Parathyroid adenoma (tissue), 2 donors: ENCODE measurements at regions not wholly inside any gene's neighbourhood (a gene's known extent, or its start where the extent isn't known, plus 50 kb on each side); places are given as distances from the start of the nearest gene placed in this dataset.

Experiments
- H2AFZ ChIP-seq: fragments of 300-600 bp; sonication (generic); one replicate; pipeline ENCODE4 v1.7.0; 2017; ENCODE audit warnings: antibody characterized with exemption, mild to moderate bottlenecking
- H3K27ac ChIP-seq: fragments of 300-600 bp; sonication (generic); one replicate; pipeline ENCODE4 v1.7.0; 2017
- H3K27me3 ChIP-seq: fragments of 300-600 bp; sonication (generic); one replicate; pipeline ENCODE4 v1.7.0; 2017; ENCODE audit warnings: low read length; ENCODE audit not compliant: control insufficient read depth, insufficient read depth
- H3K36me3 ChIP-seq: fragments of 300-600 bp; sonication (generic); one replicate; pipeline ENCODE4 v1.7.0; 2017; ENCODE audit warnings: low read length; ENCODE audit not compliant: control insufficient read depth, insufficient read depth
- H3K4me1 ChIP-seq: fragments of 300-600 bp; sonication (generic); one replicate; pipeline ENCODE4 v1.7.0; 2017; ENCODE audit warnings: control low read depth
- H3K4me2 ChIP-seq: fragments of 300-600 bp; sonication (generic); one replicate; pipeline ENCODE4 v1.7.0; 2017; ENCODE audit warnings: low read length
- H3K4me3 ChIP-seq: fragments of 300-600 bp; sonication (generic); one replicate; pipeline ENCODE4 v1.7.0; 2017; ENCODE audit warnings: low read depth, low read length
- H3K79me2 ChIP-seq: fragments of 300-600 bp; sonication (generic); one replicate; pipeline ENCODE4 v1.7.0; 2017; ENCODE audit warnings: control low read depth
- H3K9ac ChIP-seq: fragments of 300-600 bp; sonication (generic); one replicate; pipeline ENCODE4 v1.7.0; 2017; ENCODE audit warnings: mild to moderate bottlenecking
- H3K9me3 ChIP-seq: fragments of 300-600 bp; sonication (generic); one replicate; pipeline ENCODE4 v1.7.0; 2017; ENCODE audit warnings: low read length; ENCODE audit not compliant: control insufficient read depth
- CTCF ChIP-seq: fragments of 300-600 bp; sonication (generic); IDR thresholded peaks from one replicate; pipeline ENCODE4 v1.7.0; 2017; ENCODE audit warnings: antibody characterized with exemption, mild to moderate bottlenecking
- donor health status: primary hyperparathyroidism.

- Histone ChIP-seq H3K9ac (no peak overlapping the region), H3K9me3 (no peaks in the 10 kb centered on the region), H3K4me3 (no peak overlapping the region), H3K4me1 (no peaks in the 10 kb centered on the region), H3K79me2 (no peaks in the 10 kb centered on the region), H3K4me2 (no peak overlapping the region), H3K36me3 (no peaks in the 10 kb centered on the region), H2AFZ (no peak overlapping the region), H3K27me3 (no peaks in the 10 kb centered on the region), H3K27ac (no peak overlapping the region)
- no peak for TF ChIP-seq CTCF
Measured at GRCh38 chr18:28510210-28510609, 333.3 kb upstream of the CDH2 start.

DNA sequence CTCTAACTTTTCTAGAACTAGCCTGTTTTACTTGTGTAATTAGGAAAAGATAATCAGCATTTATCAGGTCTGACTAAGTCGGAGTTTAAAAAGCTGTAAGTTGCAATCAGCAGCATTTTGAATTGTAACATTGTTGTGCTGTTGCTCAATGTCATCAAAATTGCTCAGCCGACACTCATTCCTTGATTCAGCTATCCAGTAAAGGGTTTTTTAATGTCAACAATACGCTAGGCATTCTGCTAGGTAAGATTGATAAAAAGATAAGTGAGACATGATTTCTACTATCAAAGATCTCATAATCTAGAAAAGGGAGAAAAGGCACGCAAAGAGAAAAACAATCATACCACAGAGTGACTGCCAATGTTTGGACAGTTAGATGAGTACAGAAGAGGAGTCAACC is 327.1 kb upstream of the CDH2 start:
- H3K36me3 ChIP-seq, result no peaks in the 10 kb centered on the region
- no peak overlapping the region for H3K27ac ChIP-seq
- no peaks in the 10 kb centered on the region for H3K4me1 ChIP-seq
- H3K4me2 ChIP-seq, result no peak overlapping the region
- no peaks in the 10 kb centered on the region for H3K27me3 ChIP-seq
- TF ChIP-seq CTCF, result no peak
- H2AFZ ChIP-seq, result no peak overlapping the region
- H3K9me3 ChIP-seq, result no peaks in the 10 kb centered on the region
- H3K4me3 ChIP-seq, result no peak overlapping the region
- no peak overlapping the region for H3K9ac ChIP-seq
- no peaks in the 10 kb centered on the region for H3K79me2 ChIP-seq

GRCh38 chr18:28494151-28494550 is 317.2 kb upstream of the CDH2 start:
- no peak overlapping the region for H3K9ac ChIP-seq
- TF ChIP-seq CTCF, result no peak
- H3K79me2 ChIP-seq, result no peaks in the 10 kb centered on the region
- no peak overlapping the region for H3K4me3 ChIP-seq
- H3K36me3 ChIP-seq, result no peaks in the 10 kb centered on the region
- H3K4me1 ChIP-seq, result no peaks in the 10 kb centered on the region
- H3K27ac ChIP-seq, result no peak overlapping the region
- no peak overlapping the region for H2AFZ ChIP-seq
- no peaks in the 10 kb centered on the region for H3K9me3 ChIP-seq
- H3K4me2 ChIP-seq, result no peak overlapping the region
- H3K27me3 ChIP-seq, result no peaks in the 10 kb centered on the region

DNA sequence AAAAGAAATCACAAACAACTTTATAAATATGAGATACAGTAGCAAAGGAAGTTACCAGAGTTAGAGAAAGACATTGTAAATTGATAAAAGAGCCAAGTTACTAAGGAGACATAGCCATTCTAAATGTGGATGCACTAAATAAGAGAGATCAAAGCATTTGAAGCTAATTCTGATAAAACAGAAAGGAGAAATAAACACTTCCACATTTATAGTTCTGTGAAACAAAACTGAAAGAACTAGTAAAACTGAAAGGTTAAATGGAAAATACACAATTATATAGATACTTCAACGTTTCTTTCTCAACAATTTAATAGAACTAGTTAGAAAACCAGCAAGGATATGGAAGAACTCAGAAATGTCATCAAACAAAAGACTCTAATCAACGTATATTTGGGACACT is 309.0 kb upstream of the CDH2 start:
- Histone ChIP-seq H3K9me3 (no peaks in the 10 kb centered on the region), H2AFZ (no peak overlapping the region), H3K4me1 (no peaks in the 10 kb centered on the region), H3K27ac (no peak overlapping the region), H3K4me2 (no peak overlapping the region), H3K36me3 (no peaks in the 10 kb centered on the region), H3K27me3 (no peaks in the 10 kb centered on the region), H3K9ac (no peak overlapping the region), H3K79me2 (no peaks in the 10 kb centered on the region), H3K4me3 (no peak overlapping the region)
- TF ChIP-seq CTCF, result no peak

- TF ChIP-seq CTCF, result no peak
- H2AFZ ChIP-seq, result no peak overlapping the region
- no peaks in the 10 kb centered on the region for H3K9me3 ChIP-seq
- H3K4me3 ChIP-seq, result no peak overlapping the region
- no peak overlapping the region for H3K27ac ChIP-seq
- H3K27me3 ChIP-seq, result no peaks in the 10 kb centered on the region
- no peak overlapping the region for H3K9ac ChIP-seq
- H3K4me2 ChIP-seq, result no peak overlapping the region
- H3K4me1 ChIP-seq, result no peaks in the 10 kb centered on the region
- H3K79me2 ChIP-seq, result no peaks in the 10 kb centered on the region
- H3K36me3 ChIP-seq, result no peaks in the 10 kb centered on the region
Measured at GRCh38 chr18:28485210-28485801, 308.4 kb upstream of the CDH2 start.
